ENCODE measurements at regions not wholly inside any gene's neighbourhood (a gene's known extent, or its start where the extent isn't known, plus 50 kb on each side); places are given as distances from the start of the nearest gene placed in this dataset.

DNA sequence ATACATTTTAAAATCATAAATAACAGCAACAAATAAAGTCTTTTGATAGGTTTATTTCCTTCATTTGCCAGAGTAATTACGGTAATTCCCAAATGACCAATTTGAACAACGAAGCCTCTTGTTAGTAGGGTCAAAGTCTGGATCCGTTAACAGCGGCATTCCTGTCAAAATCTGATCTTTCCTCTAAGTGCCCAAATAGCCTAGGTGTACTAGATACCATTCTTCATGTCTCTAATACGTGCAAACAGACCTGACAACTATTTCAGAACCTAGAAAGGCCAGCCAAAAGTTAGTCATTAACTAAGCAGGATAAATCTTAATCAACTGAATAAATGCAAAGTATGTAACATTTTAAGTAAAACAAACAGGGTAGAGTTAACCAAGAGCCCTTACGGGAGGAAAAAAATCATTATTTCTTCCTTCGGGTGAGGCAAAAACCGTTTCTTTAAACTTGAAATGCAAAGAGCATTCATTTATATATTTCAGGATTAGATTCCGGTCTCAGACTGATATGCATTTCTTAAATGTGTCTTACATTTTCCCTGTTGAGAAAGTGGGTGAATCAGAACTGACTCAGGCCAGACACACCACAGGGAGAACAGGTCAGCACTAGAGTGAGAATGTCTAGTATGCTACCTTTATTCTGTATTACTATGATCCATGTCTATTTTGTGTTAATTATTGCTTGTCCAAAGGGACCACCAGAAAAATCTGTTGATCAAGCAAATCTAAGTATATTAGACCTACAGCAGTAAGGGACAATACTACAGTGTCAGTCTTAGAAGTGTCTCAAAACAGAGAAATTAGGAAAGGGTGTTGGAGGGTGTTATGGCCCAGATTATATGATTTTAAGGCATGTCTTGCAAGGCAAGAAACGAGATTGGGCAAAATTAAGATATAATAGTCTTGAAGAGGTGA, 141.5 kb upstream of the NDUFV2 start (continued):
- TF ChIP-seq, protein P1, sequence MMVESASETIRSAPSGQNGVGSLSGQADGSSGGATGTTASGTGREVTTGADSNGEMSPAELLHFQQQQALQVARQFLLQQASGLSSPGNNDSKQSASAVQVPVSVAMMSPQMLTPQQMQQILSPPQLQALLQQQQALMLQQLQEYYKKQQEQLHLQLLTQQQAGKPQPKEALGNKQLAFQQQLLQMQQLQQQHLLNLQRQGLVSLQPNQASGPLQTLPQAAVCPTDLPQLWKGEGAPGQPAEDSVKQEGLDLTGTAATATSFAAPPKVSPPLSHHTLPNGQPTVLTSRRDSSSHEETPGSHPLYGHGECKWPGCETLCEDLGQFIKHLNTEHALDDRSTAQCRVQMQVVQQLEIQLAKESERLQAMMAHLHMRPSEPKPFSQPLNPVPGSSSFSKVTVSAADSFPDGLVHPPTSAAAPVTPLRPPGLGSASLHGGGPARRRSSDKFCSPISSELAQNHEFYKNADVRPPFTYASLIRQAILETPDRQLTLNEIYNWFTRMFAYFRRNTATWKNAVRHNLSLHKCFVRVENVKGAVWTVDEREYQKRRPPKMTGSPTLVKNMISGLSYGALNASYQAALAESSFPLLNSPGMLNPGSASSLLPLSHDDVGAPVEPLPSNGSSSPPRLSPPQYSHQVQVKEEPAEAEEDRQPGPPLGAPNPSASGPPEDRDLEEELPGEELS (CRISPR knock-in tag; IDR thresholded peaks at IDR 0.05): peak; percentile 71
- TF ChIP-seq CREB1 (IDR thresholded peaks at IDR 0.05) (no peak), CREB1 (CRISPR knock-in tag; IDR thresholded peaks at IDR 0.05) (no peak), HNF4A (CRISPR knock-in tag; IDR thresholded peaks at IDR 0.05) (peak; percentile 82), SOX13 (IDR thresholded peaks at IDR 0.05) (no peak), SOX13 (CRISPR knock-in tag; conservative IDR thresholded peaks at IDR 0.05 in 1 of 2, IDR thresholded peaks at IDR 0.05 in 1 of 2) (peak in 1 of 2 experiments; percentile 60; a peak in 1 of 4 replicates), HNF4G (IDR thresholded peaks at IDR 0.05; ENCODE audit: borderline replicate concordance, low read depth, low read length) (peak; percentile 86), HNF4G (CRISPR knock-in tag; IDR thresholded peaks at IDR 0.05; ENCODE audit: borderline replicate concordance, low read depth) (no peak), MED1 (CRISPR knock-in tag; IDR thresholded peaks at IDR 0.05) (peak; percentile 44), BCL6 (CRISPR knock-in tag; IDR thresholded peaks at IDR 0.05) (peak; percentile 84), CCAR2 (optimal IDR thresholded peaks at IDR 0.05; ENCODE audit: low read depth, low read length) (no peak), NCOA2 (CRISPR knock-in tag; IDR thresholded peaks at IDR 0.05) (peak; percentile 51; the same call in 1 of the 2 replicates), TBX2 (CRISPR knock-in tag; IDR thresholded peaks at IDR 0.05; ENCODE audit: borderline replicate concordance) (peak; percentile 76; the same call in 1 of the 2 replicates), KLF9 (CRISPR knock-in tag; IDR thresholded peaks at IDR 0.05; ENCODE audit: low read depth) (no peak), PHF21A (CRISPR knock-in tag; IDR thresholded peaks at IDR 0.05) (peak; percentile 83), JDP2 (CRISPR knock-in tag; IDR thresholded peaks at IDR 0.05; ENCODE audit: borderline replicate concordance) (no peak), HMGA1 (CRISPR knock-in tag; conservative IDR thresholded peaks at IDR 0.05) (no peak), LCORL (IDR thresholded peaks at IDR 0.05) (no peak), LCORL (CRISPR knock-in tag; IDR thresholded peaks at IDR 0.05) (peak; percentile 67; the same call in 1 of the 2 replicates)
- TF ChIP-seq, protein P2, sequence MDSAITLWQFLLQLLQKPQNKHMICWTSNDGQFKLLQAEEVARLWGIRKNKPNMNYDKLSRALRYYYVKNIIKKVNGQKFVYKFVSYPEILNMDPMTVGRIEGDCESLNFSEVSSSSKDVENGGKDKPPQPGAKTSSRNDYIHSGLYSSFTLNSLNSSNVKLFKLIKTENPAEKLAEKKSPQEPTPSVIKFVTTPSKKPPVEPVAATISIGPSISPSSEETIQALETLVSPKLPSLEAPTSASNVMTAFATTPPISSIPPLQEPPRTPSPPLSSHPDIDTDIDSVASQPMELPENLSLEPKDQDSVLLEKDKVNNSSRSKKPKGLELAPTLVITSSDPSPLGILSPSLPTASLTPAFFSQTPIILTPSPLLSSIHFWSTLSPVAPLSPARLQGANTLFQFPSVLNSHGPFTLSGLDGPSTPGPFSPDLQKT (CRISPR knock-in tag; IDR thresholded peaks at IDR 0.05; ENCODE audit: borderline replicate concordance): no peak
- TF ChIP-seq, protein P3, sequence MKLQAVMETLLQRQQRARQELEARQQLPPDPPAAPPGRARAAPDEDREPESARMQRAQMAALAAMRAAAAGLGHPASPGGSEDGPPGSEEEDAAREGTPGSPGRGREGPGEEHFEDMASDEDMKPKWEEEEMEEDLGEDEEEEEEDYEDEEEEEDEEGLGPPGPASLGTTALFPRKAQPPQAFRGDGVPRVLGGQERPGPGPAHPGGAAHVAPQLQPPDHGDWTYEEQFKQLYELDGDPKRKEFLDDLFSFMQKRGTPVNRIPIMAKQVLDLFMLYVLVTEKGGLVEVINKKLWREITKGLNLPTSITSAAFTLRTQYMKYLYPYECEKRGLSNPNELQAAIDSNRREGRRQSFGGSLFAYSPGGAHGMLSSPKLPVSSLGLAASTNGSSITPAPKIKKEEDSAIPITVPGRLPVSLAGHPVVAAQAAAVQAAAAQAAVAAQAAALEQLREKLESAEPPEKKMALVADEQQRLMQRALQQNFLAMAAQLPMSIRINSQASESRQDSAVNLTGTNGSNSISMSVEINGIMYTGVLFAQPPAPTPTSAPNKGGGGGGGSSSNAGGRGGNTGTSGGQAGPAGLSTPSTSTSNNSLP (IDR thresholded peaks at IDR 0.05; ENCODE audit: low read depth, low read length): peak; percentile 32; the same call in 1 of the 2 replicates
- TF ChIP-seq, protein P4, sequence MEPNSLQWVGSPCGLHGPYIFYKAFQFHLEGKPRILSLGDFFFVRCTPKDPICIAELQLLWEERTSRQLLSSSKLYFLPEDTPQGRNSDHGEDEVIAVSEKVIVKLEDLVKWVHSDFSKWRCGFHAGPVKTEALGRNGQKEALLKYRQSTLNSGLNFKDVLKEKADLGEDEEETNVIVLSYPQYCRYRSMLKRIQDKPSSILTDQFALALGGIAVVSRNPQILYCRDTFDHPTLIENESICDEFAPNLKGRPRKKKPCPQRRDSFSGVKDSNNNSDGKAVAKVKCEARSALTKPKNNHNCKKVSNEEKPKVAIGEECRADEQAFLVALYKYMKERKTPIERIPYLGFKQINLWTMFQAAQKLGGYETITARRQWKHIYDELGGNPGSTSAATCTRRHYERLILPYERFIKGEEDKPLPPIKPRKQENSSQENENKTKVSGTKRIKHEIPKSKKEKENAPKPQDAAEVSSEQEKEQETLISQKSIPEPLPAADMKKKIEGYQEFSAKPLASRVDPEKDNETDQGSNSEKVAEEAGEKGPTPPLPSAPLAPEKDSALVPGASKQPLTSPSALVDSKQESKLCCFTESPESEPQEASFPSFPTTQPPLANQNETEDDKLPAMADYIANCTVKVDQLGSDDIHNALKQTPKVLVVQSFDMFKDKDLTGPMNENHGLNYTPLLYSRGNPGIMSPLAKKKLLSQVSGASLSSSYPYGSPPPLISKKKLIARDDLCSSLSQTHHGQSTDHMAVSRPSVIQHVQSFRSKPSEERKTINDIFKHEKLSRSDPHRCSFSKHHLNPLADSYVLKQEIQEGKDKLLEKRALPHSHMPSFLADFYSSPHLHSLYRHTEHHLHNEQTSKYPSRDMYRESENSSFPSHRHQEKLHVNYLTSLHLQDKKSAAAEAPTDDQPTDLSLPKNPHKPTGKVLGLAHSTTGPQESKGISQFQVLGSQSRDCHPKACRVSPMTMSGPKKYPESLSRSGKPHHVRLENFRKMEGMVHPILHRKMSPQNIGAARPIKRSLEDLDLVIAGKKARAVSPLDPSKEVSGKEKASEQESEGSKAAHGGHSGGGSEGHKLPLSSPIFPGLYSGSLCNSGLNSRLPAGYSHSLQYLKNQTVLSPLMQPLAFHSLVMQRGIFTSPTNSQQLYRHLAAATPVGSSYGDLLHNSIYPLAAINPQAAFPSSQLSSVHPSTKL (CRISPR knock-in tag; IDR thresholded peaks at IDR 0.05): peak; percentile 12; the same call in 1 of the 2 replicates
